Neuronal stem cell (in vitro differentiated cells): ENCODE measurements at regions not wholly inside any gene's neighbourhood (a gene's known extent, or its start where the extent isn't known, plus 50 kb on each side); places are given as distances from the start of the nearest gene placed in this dataset.

Experiments used
- DNase-seq: peaks from one replicate; pipeline ENCODE4 v3.0.0-alpha.2; 2013; ENCODE audit warnings: low spot score
- H2AFZ ChIP-seq: one replicate; pipeline ENCODE4 v1.6.1; 2013; ENCODE audit warnings: mild to moderate bottlenecking, low read length, inconsistent platforms
- H2AK5ac ChIP-seq: 2 replicates; pipeline ENCODE4 v1.6.1; 2013; ENCODE audit warnings: low read depth, mild to moderate bottlenecking, inconsistent platforms, low read length, moderate library complexity, mixed read lengths
- H2BK120ac ChIP-seq: 2 replicates; pipeline ENCODE4 v1.6.1; 2013; ENCODE audit warnings: low read depth, mild to moderate bottlenecking, inconsistent platforms, low read length, moderate library complexity, mixed read lengths
- H2BK12ac ChIP-seq: one replicate; pipeline ENCODE4 v1.6.1; 2013; ENCODE audit warnings: low read length, inconsistent platforms
- H2BK15ac ChIP-seq: 2 replicates; pipeline ENCODE4 v1.6.1; 2013; ENCODE audit warnings: mild to moderate bottlenecking, low read length, inconsistent platforms, mixed read lengths
- H2BK5ac ChIP-seq: one replicate; pipeline ENCODE4 v1.6.1; 2013; ENCODE audit warnings: inconsistent platforms, mild to moderate bottlenecking, low read length, moderate library complexity
- H3K14ac ChIP-seq: one replicate; pipeline ENCODE4 v1.6.1; 2013; ENCODE audit warnings: low read length, inconsistent platforms
- H3K18ac ChIP-seq: 2 replicates; pipeline ENCODE4 v1.6.1; 2013; ENCODE audit warnings: low read length, inconsistent platforms
- H3K23ac ChIP-seq: 2 replicates; pipeline ENCODE4 v1.6.1; 2013; ENCODE audit warnings: low read depth, mild to moderate bottlenecking, mixed read lengths, low read length, inconsistent platforms; ENCODE audit not compliant: poor library complexity
- H3K27ac ChIP-seq: replicated peaks from 3 replicates; pipeline ENCODE4 v1.5.1; 2013; ENCODE audit warnings: low read length, inconsistent platforms
- H3K27me3 ChIP-seq, 3 experiments: 2 replicates each; pipeline ENCODE4 v1.6.1; 2013; ENCODE audit warnings: low read length in 3 of 3, mild to moderate bottlenecking in 2 of 3, inconsistent platforms in 1 of 3, low read depth in 1 of 3, mixed read lengths in 1 of 3, moderate library complexity in 1 of 3; ENCODE audit not compliant: control insufficient read depth in 3 of 3, insufficient read depth in 3 of 3
- H3K36me3 ChIP-seq, 2 donors: replicated peaks in 1 of 2; 2 replicates each; pipeline ENCODE4 v1.6.1; 2013; ENCODE audit warnings: low read length in 2 of 2; ENCODE audit not compliant: control insufficient read depth in 2 of 2, insufficient read depth in 2 of 2
- H3K4ac ChIP-seq: 2 replicates; pipeline ENCODE4 v1.6.1; 2013; ENCODE audit warnings: inconsistent platforms, mild to moderate bottlenecking, low read length, moderate library complexity
- H3K4me1 ChIP-seq, 2 donors: 1 replicate in 1 of 2; 2 replicates in 1 of 2; pipeline ENCODE4 v1.6.1; 2013; ENCODE audit warnings: low read length in 2 of 2, low read depth in 1 of 2; ENCODE audit not compliant: control insufficient read depth in 2 of 2, insufficient read depth in 1 of 2
- H3K4me2 ChIP-seq: one replicate; pipeline ENCODE4 v1.6.1; 2013; ENCODE audit warnings: mild to moderate bottlenecking, low read length, inconsistent platforms; ENCODE audit not compliant: insufficient read depth, poor library complexity, severe bottlenecking
- H3K4me3 ChIP-seq, 2 donors: 2 replicates each; pipeline ENCODE4 v1.5.1; 2013; ENCODE audit warnings: low read length in 2 of 2, mild to moderate bottlenecking in 2 of 2, inconsistent platforms in 1 of 2, moderate library complexity in 1 of 2
- H3K79me1 ChIP-seq: one replicate; pipeline ENCODE4 v1.6.1; 2013; ENCODE audit warnings: low read depth, mild to moderate bottlenecking, inconsistent platforms, low read length, moderate library complexity
- H3K9ac ChIP-seq: one replicate; pipeline ENCODE4 v1.6.1; 2013; ENCODE audit warnings: mild to moderate bottlenecking, low read depth, low read length, inconsistent platforms; ENCODE audit not compliant: poor library complexity
- H3K9me3 ChIP-seq, 2 donors: replicated peaks in 1 of 2; 2 replicates each; pipeline versions ENCODE3 to v1.6.1; 2013; ENCODE audit warnings: low read length in 2 of 2, mild to moderate bottlenecking in 2 of 2, inconsistent platforms in 1 of 2, low read depth in 1 of 2, mixed read lengths in 1 of 2, moderate library complexity in 1 of 2; ENCODE audit not compliant: control insufficient read depth in 2 of 2, insufficient read depth in 1 of 2
- H4K8ac ChIP-seq: one replicate; pipeline ENCODE4 v1.6.1; 2013; ENCODE audit warnings: low read depth, mild to moderate bottlenecking, inconsistent platforms, low read length, moderate library complexity
- H4K91ac ChIP-seq: one replicate; pipeline ENCODE4 v1.6.1; 2013; ENCODE audit warnings: low read length, low read depth, mild to moderate bottlenecking, inconsistent platforms; ENCODE audit not compliant: poor library complexity
- WGBS, 2 donors: extraction: QIAGEN DNeasy Blood & Tissue Kit; methylation state at CpG; one replicate each; pipeline ENCODE4 v1.1.7; 2013; ENCODE audit warnings: missing lambda C conversion rate in 2 of 2, mixed read lengths in 1 of 2; ENCODE audit not compliant: insufficient read length in 2 of 2, insufficient replicate concordance in 1 of 2; ENCODE audit errors: extremely low coverage in 2 of 2; 5-methylcytosine and 5-hydroxymethylcytosine counted together

DNA sequence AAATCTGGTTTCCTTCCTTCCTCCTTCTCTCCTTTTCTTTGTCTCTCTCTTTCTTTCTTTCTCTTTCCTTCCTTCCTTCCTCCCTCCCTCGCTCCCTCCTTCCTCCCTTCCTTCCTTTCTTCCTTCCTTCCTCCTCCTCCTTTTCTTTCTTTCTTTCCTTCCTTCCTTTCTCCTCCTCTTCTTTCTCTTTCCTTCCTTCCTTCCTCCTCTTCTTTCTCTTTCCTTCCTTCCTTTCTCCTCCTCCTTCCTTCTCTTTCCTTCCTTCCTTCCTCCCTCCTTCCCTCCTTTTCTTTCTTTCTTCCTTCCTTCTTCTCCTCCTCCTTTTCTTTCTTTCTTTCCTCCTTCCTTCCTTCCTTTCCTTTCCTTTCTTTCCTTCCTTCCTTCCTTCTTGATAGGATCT is 61.2 kb downstream of the VIP start:
- Histone ChIP-seq H2AK5ac (no peak overlapping the region), H2BK15ac (no peak overlapping the region), H3K27me3 (no peaks in the 10 kb centered on the region), H3K36me3 (no peaks in the 10 kb centered on the region), H2BK12ac (no peak overlapping the region), H3K4me1 (no peaks in the 10 kb centered on the region), H3K27ac (no peak overlapping the region), H2BK120ac (no peak overlapping the region), H3K79me1 (no peaks in the 10 kb centered on the region), H3K14ac (no peak overlapping the region), H3K4ac (no peak overlapping the region), H4K91ac (no peak overlapping the region), H3K4me3 (no peak overlapping the region), H4K8ac (no peak overlapping the region), H3K4me2 (no peak overlapping the region), H3K18ac (no peak overlapping the region), H3K23ac (no peak overlapping the region), H2BK5ac (no peak overlapping the region), H2AFZ (no peak overlapping the region), H3K9ac (no peak overlapping the region), H3K9me3 (no peaks in the 10 kb centered on the region)
- no CpG with 5 or more reads among the region's 1 CpG for WGBS, 2 donors
- DNase-seq = no peak

DNA sequence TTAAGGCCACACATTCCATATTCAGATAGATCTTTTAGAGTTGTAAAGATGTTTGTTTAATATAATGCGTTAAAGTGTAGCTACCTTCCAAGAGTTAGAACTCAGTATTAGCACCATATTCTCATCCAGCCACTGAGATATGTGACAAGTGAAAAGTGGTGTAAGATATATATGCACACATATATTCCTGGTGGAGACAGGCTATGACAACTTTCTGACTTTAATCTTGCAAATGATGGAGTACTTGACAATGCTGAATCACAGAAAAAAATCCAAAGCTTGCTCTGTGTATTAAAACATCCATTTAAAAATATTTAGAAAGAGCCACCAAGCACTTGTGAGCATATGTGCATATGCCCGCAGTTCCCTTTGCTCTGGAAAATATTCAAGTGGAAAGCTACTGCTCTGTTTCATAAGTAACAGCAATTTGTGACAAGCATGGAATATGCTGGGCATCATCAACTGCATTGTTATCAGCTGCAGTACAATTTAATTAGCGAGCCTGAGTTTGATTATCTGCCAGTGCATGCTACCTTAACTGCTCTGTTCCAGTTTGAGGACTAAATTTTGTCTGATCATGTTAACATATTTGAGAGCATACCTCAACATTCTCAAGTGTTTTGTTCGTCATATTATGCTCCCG is 64.8 kb downstream of the VIP start:
- H3K18ac ChIP-seq = no peak overlapping the region
- H3K23ac ChIP-seq = no peak overlapping the region
- H2BK120ac ChIP-seq = no peak overlapping the region
- no peaks in the 10 kb centered on the region for H3K36me3 ChIP-seq
- no peak overlapping the region for H2BK12ac ChIP-seq
- peak overlapping the region; percentile 11 for H3K4me2 ChIP-seq
- no peak overlapping the region for H3K4me3 ChIP-seq
- H2AFZ ChIP-seq = no peak overlapping the region
- H3K27ac ChIP-seq = no peak overlapping the region
- H3K4ac ChIP-seq = no peak overlapping the region
- no peak for DNase-seq
- H2BK5ac ChIP-seq = no peak overlapping the region
- no CpG with 5 or more reads among the region's 5 CpGs for WGBS, 2 donors
- H4K91ac ChIP-seq = no peak overlapping the region
- H3K14ac ChIP-seq = no peak overlapping the region
- H3K79me1 ChIP-seq = no peaks in the 10 kb centered on the region
- H3K9me3 ChIP-seq = no peaks in the 10 kb centered on the region
- H3K4me1 ChIP-seq = no peaks in the 10 kb centered on the region
- no peaks in the 10 kb centered on the region for H3K27me3 ChIP-seq
- no peak overlapping the region for H4K8ac ChIP-seq
- no peak overlapping the region for H3K9ac ChIP-seq
- H2AK5ac ChIP-seq = no peak overlapping the region
- H2BK15ac ChIP-seq = no peak overlapping the region

- no peaks in the 10 kb centered on the region for H3K4me1 ChIP-seq
- no peaks in the 10 kb centered on the region for H3K27me3 ChIP-seq
- no peak overlapping the region for H3K23ac ChIP-seq
- H3K4me3 ChIP-seq = no peak overlapping the region
- H3K36me3 ChIP-seq = no peaks in the 10 kb centered on the region
- no peak overlapping the region for H3K18ac ChIP-seq
- no peak overlapping the region for H3K27ac ChIP-seq
- no peak overlapping the region for H2AK5ac ChIP-seq
- no peak overlapping the region for H2BK5ac ChIP-seq
- DNase-seq = no peak
- H3K4me2 ChIP-seq = no peak overlapping the region
- no peak overlapping the region for H2AFZ ChIP-seq
- no peaks in the 10 kb centered on the region for H3K79me1 ChIP-seq
- H2BK120ac ChIP-seq = no peak overlapping the region
- no peak overlapping the region for H2BK12ac ChIP-seq
- H3K4ac ChIP-seq = no peak overlapping the region
- no peaks in the 10 kb centered on the region for H3K9me3 ChIP-seq
- no CpG with 5 or more reads among the region's 3 CpGs for WGBS, 2 donors
- H3K14ac ChIP-seq = no peak overlapping the region
- H2BK15ac ChIP-seq = no peak overlapping the region
- H3K9ac ChIP-seq = no peak overlapping the region
- no peak overlapping the region for H4K91ac ChIP-seq
- H4K8ac ChIP-seq = no peak overlapping the region
Observed at GRCh38 chr6:152816055-152816454, 65.5 kb downstream of the VIP start.

DNA sequence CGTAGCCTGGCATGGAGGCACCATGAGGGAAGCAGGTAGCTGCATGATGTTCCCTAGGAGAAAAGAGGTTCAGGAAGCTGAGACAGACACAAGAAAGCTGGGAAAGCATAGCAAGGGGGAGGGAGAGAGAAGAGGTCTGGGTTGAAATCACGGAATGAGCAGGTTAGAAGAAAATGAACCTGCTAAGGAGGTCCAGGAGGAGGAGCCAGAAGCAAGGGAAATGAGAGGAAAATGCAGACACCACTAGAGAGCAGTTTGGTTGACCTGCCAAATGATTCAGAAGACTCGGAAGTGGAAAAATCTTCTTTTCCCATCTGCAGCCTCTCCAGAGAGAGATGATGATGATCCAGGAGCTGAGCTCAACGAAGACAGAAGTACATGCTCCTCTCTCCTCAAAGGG is 70.9 kb downstream of the VIP start:
- Histone ChIP-seq H3K27me3 (no peaks in the 10 kb centered on the region), H2AK5ac (no peak overlapping the region), H3K27ac (no peak overlapping the region), H3K23ac (no peak overlapping the region), H3K4ac (no peak overlapping the region), H3K4me2 (no peak overlapping the region), H3K14ac (no peak overlapping the region), H2BK12ac (no peak overlapping the region), H3K79me1 (no peaks in the 10 kb centered on the region), H2BK15ac (no peak overlapping the region), H3K4me3 (no peak overlapping the region), H3K9ac (no peak overlapping the region), H2AFZ (no peak overlapping the region), H4K91ac (no peak overlapping the region), H3K4me1 (peaks cover 0 to 2% of the 10 kb centered on the region in 2 donors), H2BK5ac (no peak overlapping the region), H3K9me3 (no peaks in the 10 kb centered on the region), H3K18ac (no peak overlapping the region), H3K36me3 (no peaks in the 10 kb centered on the region), H4K8ac (no peak overlapping the region), H2BK120ac (no peak overlapping the region)
- no peak for DNase-seq
- no CpG with 5 or more reads among the region's 4 CpGs for WGBS, 2 donors
